GM23248 (cell line): ENCODE measurements at regions not wholly inside any gene's neighbourhood (a gene's known extent, or its start where the extent isn't known, plus 50 kb on each side); places are given as distances from the start of the nearest gene placed in this dataset.
A peak's percentile ranks its signal among the peaks of the same experiment; 100 is the strongest.

Experiments used
- DNase-seq: peaks from one replicate; pipeline ENCODE4 v3.0.0-alpha.2; 2015
- H2AFZ ChIP-seq: fragments of 200-600 bp; sonication (generic); 2 replicates; pipeline ENCODE4 v1.6.1; 2016; ENCODE audit warnings: antibody characterized with exemption
- H3F3A ChIP-seq: fragments of 200-600 bp; sonication (generic); 2 replicates; pipeline ENCODE4 v1.6.1; 2016; ENCODE audit warnings: mild to moderate bottlenecking, antibody characterized with exemption, mixed run types; ENCODE audit not compliant: insufficient read depth
- H3K27ac ChIP-seq: fragments of 200-600 bp; sonication (generic); 2 replicates; pipeline ENCODE4 v1.5.1; 2016; ENCODE audit warnings: mild to moderate bottlenecking
- H3K27me3 ChIP-seq: fragments of 200-600 bp; sonication (generic); replicated peaks from 2 replicates; pipeline ENCODE4 v1.6.1; 2016; ENCODE audit warnings: mild to moderate bottlenecking; ENCODE audit not compliant: insufficient read depth
- H3K36me3 ChIP-seq: fragments of 200-600 bp; sonication (generic); 2 replicates; pipeline ENCODE4 v1.6.1; 2016; ENCODE audit warnings: low read depth, mild to moderate bottlenecking
- H3K4me1 ChIP-seq: fragments of 200-600 bp; sonication (generic); 2 replicates; pipeline ENCODE4 v1.6.1; 2016; ENCODE audit warnings: mild to moderate bottlenecking; ENCODE audit not compliant: insufficient read depth
- H3K4me2 ChIP-seq: fragments of 200-600 bp; sonication (generic); one replicate; pipeline ENCODE4 v1.6.1; 2016; ENCODE audit warnings: mild to moderate bottlenecking; ENCODE audit not compliant: unreplicated experiment
- H3K4me3 ChIP-seq: fragments of 200-600 bp; sonication (generic); 2 replicates; pipeline ENCODE4 v1.5.1; 2016; ENCODE audit warnings: mild to moderate bottlenecking
- H3K79me2 ChIP-seq: fragments of 200-600 bp; sonication (generic); 2 replicates; pipeline ENCODE4 v1.6.1; 2016; ENCODE audit warnings: mild to moderate bottlenecking; ENCODE audit not compliant: insufficient read depth
- H3K9ac ChIP-seq: fragments of 200-600 bp; sonication (generic); 2 replicates; pipeline ENCODE4 v1.6.1; 2016; ENCODE audit warnings: mild to moderate bottlenecking
- H3K9me2 ChIP-seq: fragments of 200-600 bp; sonication (generic); 2 replicates; pipeline ENCODE4 v1.6.1; 2016; ENCODE audit warnings: mixed run types, mild to moderate bottlenecking, moderate library complexity; ENCODE audit not compliant: insufficient read depth
- H3K9me3 ChIP-seq: fragments of 200-600 bp; sonication (generic); one replicate; pipeline ENCODE4 v1.6.1; 2017; ENCODE audit warnings: low read depth
- H4K20me1 ChIP-seq: fragments of 200-600 bp; sonication (generic); 2 replicates; pipeline ENCODE4 v1.6.0; 2016; ENCODE audit not compliant: insufficient read depth
- EZH2 ChIP-seq: fragments of 200-600 bp; sonication (generic); IDR thresholded peaks from 2 replicates; pipeline ENCODE4 v1.6.1; 2018; ENCODE audit warnings: antibody characterized with exemption, mild to moderate bottlenecking; ENCODE audit not compliant: insufficient read depth, poor library complexity, severe bottlenecking
- EZH2phosphoT487 ChIP-seq: fragments of 200-600 bp; sonication (generic); IDR thresholded peaks from 2 replicates; pipeline ENCODE4 v1.6.1; 2018; ENCODE audit warnings: antibody characterized with exemption, moderate library complexity, mild to moderate bottlenecking, low read depth; ENCODE audit not compliant: insufficient read depth
- WGBS, 2 experiments: methylation state at CpG; one replicate each; pipeline ENCODE4 v1.1.6; 2015 to 2017; ENCODE audit warnings: low lambda C conversion rate in 2 of 2, low coverage in 1 of 2; ENCODE audit errors: missing lambda C conversion rate in 2 of 2; 5-methylcytosine and 5-hydroxymethylcytosine counted together
- in situ Hi-C: fragments of 300-500 bp; cut with MboI; formaldehyde crosslinking; loops from 2 replicates; pipeline ENCODE4 v1.15.0; 2020

- no peak overlapping the region for H3K9ac ChIP-seq
Observed at GRCh38 chr5:73355108-73355507, 93.5 kb downstream of the FOXD1 start.

GRCh38 chr5:73354406-73354805 lies 94.2 kb downstream of the FOXD1 start:
- DNase-seq, result no peak
- Histone ChIP-seq H3K36me3 (no peaks in the 10 kb centered on the region), H3K27ac (no peak overlapping the region), H2AFZ (0 out of 2 replicates have a peak overlapping the region, but pooled peaks have one; percentile 23), H3K27me3 (no peaks in the 10 kb centered on the region), H3F3A (peaks cover 8% of the 10 kb centered on the region; the same call in 1 of the 2 replicates), H3K4me1 (peaks cover 16% of the 10 kb centered on the region), H3K9me3 (no peaks in the 10 kb centered on the region), H3K79me2 (no peaks in the 10 kb centered on the region), H4K20me1 (no peaks in the 10 kb centered on the region), H3K4me3 (no peak overlapping the region), H3K9me2 (no peaks in the 10 kb centered on the region), H3K4me2 (peak overlapping the region; percentile 2), H3K9ac (no peak overlapping the region)
- in situ Hi-C loops, result no loop called here
- TF ChIP-seq EZH2phosphoT487, result no peak
- TF ChIP-seq EZH2, result no peak
- 83 to 94% methylated on average over 2 of the region's 2 CpGs for WGBS, 2 experiments

More at GRCh38 chr5:73355108-73355507, 93.5 kb downstream of the FOXD1 start:
- H3K27me3 ChIP-seq, result no peaks in the 10 kb centered on the region
- no peaks in the 10 kb centered on the region for H3K36me3 ChIP-seq
- WGBS, 2 experiments, result 45 to 65% methylated on average over 1 of the region's 1 CpG
- DNase-seq, result peak; percentile 34
- in situ Hi-C loops, result no loop called here
- no peaks in the 10 kb centered on the region for H3K9me3 ChIP-seq
- TF ChIP-seq EZH2, result no peak
- TF ChIP-seq EZH2phosphoT487, result no peak
- peak overlapping the region; percentile 2 for H3K4me2 ChIP-seq
- H3F3A ChIP-seq, result peaks cover 8% of the 10 kb centered on the region; the same call in 1 of the 2 replicates
- 0 out of 2 replicates have a peak overlapping the region, but pooled peaks have one; percentile 23 for H2AFZ ChIP-seq
- H3K27ac ChIP-seq, result no peak overlapping the region
- peaks cover 16% of the 10 kb centered on the region for H3K4me1 ChIP-seq
- H3K79me2 ChIP-seq, result no peaks in the 10 kb centered on the region
- H4K20me1 ChIP-seq, result no peaks in the 10 kb centered on the region
- H3K9me2 ChIP-seq, result no peaks in the 10 kb centered on the region
- H3K4me3 ChIP-seq, result no peak overlapping the region

DNA sequence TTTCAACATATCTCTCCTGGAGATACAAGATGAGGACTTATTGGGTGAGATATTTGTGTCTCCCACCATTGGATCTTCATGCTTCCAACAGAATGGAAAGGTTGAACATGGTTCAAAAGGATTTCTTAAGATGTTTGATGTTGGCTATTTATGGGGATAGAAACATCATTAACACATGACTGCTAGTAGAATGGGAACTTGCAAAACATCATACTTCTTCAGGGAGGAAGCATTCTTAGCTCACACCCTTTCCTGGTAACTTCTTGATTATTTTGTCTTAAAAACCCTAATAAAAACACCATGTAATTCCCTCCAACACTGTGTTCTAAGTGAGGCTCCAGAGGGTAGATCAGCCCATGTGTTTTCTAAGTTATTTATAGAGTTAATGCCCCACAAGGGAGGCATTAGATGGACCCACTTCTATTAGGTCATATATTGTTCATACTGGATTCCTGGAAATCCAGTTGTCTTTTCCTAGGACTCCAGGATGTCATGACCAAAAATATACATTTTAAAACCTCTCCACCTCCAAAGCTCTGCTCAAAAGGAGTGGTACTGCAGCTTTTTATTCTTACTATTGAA lies 95.8 kb downstream of the FOXD1 start:
- H3K4me2 ChIP-seq, result no peak overlapping the region
- no peak for TF ChIP-seq EZH2
- TF ChIP-seq EZH2phosphoT487, result no peak
- H3K9ac ChIP-seq, result no peak overlapping the region
- H3K4me1 ChIP-seq, result peaks cover 16% of the 10 kb centered on the region
- no peaks in the 10 kb centered on the region for H3K9me2 ChIP-seq
- peaks cover 8% of the 10 kb centered on the region; the same call in 1 of the 2 replicates for H3F3A ChIP-seq
- H3K4me3 ChIP-seq, result no peak overlapping the region
- no peaks in the 10 kb centered on the region for H3K9me3 ChIP-seq
- H3K27me3 ChIP-seq, result no peaks in the 10 kb centered on the region
- no peaks in the 10 kb centered on the region for H3K36me3 ChIP-seq
- no peak for DNase-seq
- H3K79me2 ChIP-seq, result no peaks in the 10 kb centered on the region
- H3K27ac ChIP-seq, result no peak overlapping the region
- in situ Hi-C loops, result no loop called here
- no peaks in the 10 kb centered on the region for H4K20me1 ChIP-seq
- H2AFZ ChIP-seq, result no peak overlapping the region

- TF ChIP-seq EZH2phosphoT487, result no peak
- Histone ChIP-seq H3K9me2 (no peaks in the 10 kb centered on the region), H3K27ac (no peak overlapping the region), H3K9me3 (no peaks in the 10 kb centered on the region), H3K4me2 (no peak overlapping the region), H3K36me3 (no peaks in the 10 kb centered on the region), H3K9ac (no peak overlapping the region), H2AFZ (no peak overlapping the region), H3F3A (peaks cover 8% of the 10 kb centered on the region; the same call in 1 of the 2 replicates), H4K20me1 (no peaks in the 10 kb centered on the region), H3K27me3 (no peaks in the 10 kb centered on the region), H3K79me2 (no peaks in the 10 kb centered on the region), H3K4me3 (no peak overlapping the region), H3K4me1 (peaks cover 16% of the 10 kb centered on the region)
- WGBS, 2 experiments, result 100% methylated on average over 1 of the region's 1 CpG
- in situ Hi-C loops, result no loop called here
- DNase-seq, result no peak
Observed at GRCh38 chr5:73352243-73352642, 96.3 kb downstream of the FOXD1 start.

- H3K36me3 ChIP-seq, result no peaks in the 10 kb centered on the region
- H3K79me2 ChIP-seq, result no peaks in the 10 kb centered on the region
- no peaks in the 10 kb centered on the region for H3K9me2 ChIP-seq
Observed at GRCh38 chr5:73351593-73351992, 97.0 kb downstream of the FOXD1 start.

More at GRCh38 chr5:73351593-73351992, 97.0 kb downstream of the FOXD1 start:
- peaks cover 8% of the 10 kb centered on the region; the same call in 1 of the 2 replicates for H3F3A ChIP-seq
- H3K4me3 ChIP-seq, result no peak overlapping the region
- in situ Hi-C loops, result no loop called here
- H3K27ac ChIP-seq, result no peak overlapping the region
- peaks cover 3% of the 10 kb centered on the region for H3K9me3 ChIP-seq
- no peak overlapping the region for H3K4me2 ChIP-seq
- TF ChIP-seq EZH2phosphoT487 (no peak), EZH2 (no peak)
- H3K27me3 ChIP-seq, result no peaks in the 10 kb centered on the region
- no peak overlapping the region for H3K9ac ChIP-seq
- H2AFZ ChIP-seq, result no peak overlapping the region
- 77% methylated on average over 3 of the region's 3 CpGs for WGBS, 2 experiments
- no peaks in the 10 kb centered on the region for H4K20me1 ChIP-seq
- H3K4me1 ChIP-seq, result peaks cover 16% of the 10 kb centered on the region
- no peak for DNase-seq
